ENCODE measurements at regions not wholly inside any gene's neighbourhood (a gene's known extent, or its start where the extent isn't known, plus 50 kb on each side); places are given as distances from the start of the nearest gene placed in this dataset.

- TF ChIP-seq POLR2AphosphoS5 (IDR thresholded peaks at IDR 0.05; ENCODE audit: borderline replicate concordance, low read depth, low read length) (no peak), EZH2 (IDR thresholded peaks at IDR 0.05) (no peak), FOXP2 (optimal IDR thresholded peaks at IDR 0.05; ENCODE audit: control extremely low read depth, extremely low read length, insufficient read depth) (no peak)
Observed at GRCh38 chr12:94777936-94778335, 127.6 kb upstream of the TMCC3 start.

Measured in SK-N-MC (cell line).